DOHH2 (cell line): ENCODE measurements at regions not wholly inside any gene's neighbourhood (a gene's known extent, or its start where the extent isn't known, plus 50 kb on each side); places are given as distances from the start of the nearest gene placed in this dataset.

Experiments used
- CTCF ChIP-seq: fragments of 200-600 bp; sonication (generic); IDR thresholded peaks from one replicate; pipeline ENCODE4 v1.5.1; 2014; ENCODE audit warnings: antibody characterized with exemption, mild to moderate bottlenecking, low read depth, low read length; ENCODE audit not compliant: poor library complexity, severe bottlenecking
- EZH2phosphoT487 ChIP-seq: fragments of 200-600 bp; sonication (generic); IDR thresholded peaks from 2 replicates; pipeline ENCODE4 v1.6.1; 2017; ENCODE audit warnings: borderline replicate concordance, mild to moderate bottlenecking, antibody characterized with exemption, low read length, moderate library complexity, mixed read lengths

GRCh38 chr2:226489775-226490541 lies 309.7 kb downstream of the IRS1 start:
- TF ChIP-seq CTCF (no peak), EZH2phosphoT487 (no peak)
